NCI-H510A treated with DMSO at 0.1 percent for 48 hours (cell line): ENCODE measurements at regions not wholly inside any gene's neighbourhood (a gene's known extent, or its start where the extent isn't known, plus 50 kb on each side); places are given as distances from the start of the nearest gene placed in this dataset.
A peak's percentile ranks its signal among the peaks of the same experiment; 100 is the strongest.

ENCODE experiments used
- DNase-seq: peaks from one replicate; lab custom pipeline; 2025; lab: John Stamatoyannopoulos, UW

- no peak for DNase-seq
These were observed 348.3 kb upstream of the SOX11 start for GRCh38 chr2:5343785-5344335.

- DNase-seq = no peak
These were observed 339.9 kb upstream of the SOX11 start for GRCh38 chr2:5352286-5352685.

DNA sequence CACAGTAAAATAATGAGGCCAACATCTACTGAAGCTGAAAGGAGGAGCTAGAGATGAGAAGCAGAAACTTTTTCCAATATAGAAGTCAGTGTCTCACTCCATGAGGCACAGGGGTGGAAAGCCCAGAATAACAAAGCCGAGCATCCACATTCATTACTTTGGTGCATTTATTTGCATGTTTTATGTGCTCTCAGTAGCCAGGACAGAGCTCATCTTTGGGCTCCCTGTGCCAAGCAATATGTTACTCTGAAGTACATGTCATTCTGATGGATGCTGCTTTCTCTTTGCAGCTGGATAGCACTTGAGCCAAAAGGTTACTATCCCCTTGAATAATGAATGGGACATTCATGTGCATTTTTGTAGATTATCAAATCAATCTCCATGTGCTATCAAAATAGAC, 338.6 kb upstream of the SOX11 start:
- no peak for DNase-seq

DNA sequence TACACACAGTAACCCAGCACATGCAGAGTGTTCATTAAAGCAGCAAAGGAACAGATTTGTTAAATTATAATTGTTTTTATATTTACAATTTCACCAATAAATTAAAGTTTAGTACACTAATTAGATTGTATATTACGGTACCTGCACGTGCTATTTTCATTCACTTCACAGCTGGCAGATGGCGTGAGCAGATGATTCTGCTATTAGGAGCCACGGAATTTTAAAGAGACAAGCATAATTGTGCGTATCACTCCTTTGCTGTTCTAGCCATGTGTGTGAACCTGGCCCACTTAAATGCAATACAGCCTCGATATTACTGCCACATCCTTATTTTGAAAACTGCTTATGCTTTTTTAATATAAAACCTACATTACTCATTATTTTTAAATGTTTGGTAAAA, 332.8 kb upstream of the SOX11 start:
- DNase-seq = no peak

DNA sequence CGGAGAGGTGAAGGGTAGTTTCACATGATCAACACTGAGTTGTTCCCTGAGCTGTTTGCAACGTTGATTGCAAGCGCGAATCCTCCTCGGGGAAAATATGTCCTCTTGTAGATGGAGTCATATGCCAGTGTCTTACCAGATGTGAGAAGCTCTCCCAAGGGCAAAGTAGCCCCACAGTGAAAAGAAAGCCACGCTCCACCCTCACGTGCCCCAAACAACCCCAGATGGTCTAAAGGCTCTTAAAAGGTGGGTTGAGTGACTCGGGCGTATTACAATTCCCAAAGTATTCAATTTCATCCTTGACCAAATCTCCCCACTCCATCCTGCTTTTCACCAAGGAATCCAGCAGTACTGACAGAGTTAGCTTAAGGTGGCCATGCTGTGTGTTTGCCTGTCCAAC, 332.1 kb upstream of the SOX11 start:
- DNase-seq = no peak

GRCh38 chr2:5364361-5364760, 327.8 kb upstream of the SOX11 start:
- no peak for DNase-seq

DNA sequence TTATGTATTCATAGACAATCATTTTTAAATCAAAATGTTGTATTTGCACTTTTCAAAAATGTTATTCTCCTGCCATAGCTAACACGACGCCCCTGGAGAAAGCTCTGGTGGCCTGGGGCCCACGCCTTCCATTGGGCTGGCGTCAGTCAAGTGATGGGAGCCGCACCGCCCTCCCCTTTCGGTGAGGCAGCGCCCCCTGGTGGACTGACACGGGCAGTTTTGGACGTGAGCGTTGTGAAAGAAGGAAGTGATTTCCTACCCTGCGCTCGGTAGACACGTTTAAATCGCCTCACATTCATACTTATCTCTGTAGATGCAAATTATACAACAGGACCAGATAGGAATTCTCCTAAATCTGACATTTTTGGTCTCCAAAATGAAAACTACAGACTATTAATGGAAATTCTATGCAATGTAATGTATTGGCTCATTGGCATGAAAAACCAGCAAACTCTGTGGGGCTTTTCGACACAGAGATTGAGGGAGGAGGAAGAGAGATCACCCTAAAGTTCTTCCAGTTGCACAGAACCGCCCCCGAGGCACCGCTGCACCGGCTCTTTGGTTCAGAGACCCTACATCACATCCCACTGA, 326.2 kb upstream of the SOX11 start:
- DNase-seq = peak; percentile 75

- DNase-seq = no peak
These were observed 324.9 kb upstream of the SOX11 start for GRCh38 chr2:5367321-5367720.

- DNase-seq = no peak
These were observed 323.9 kb upstream of the SOX11 start for GRCh38 chr2:5368263-5368662.

- no peak for DNase-seq
These were observed 322.7 kb upstream of the SOX11 start for GRCh38 chr2:5369510-5369909.

- no peak for DNase-seq
These were observed 322.0 kb upstream of the SOX11 start for GRCh38 chr2:5370158-5370557.

DNA sequence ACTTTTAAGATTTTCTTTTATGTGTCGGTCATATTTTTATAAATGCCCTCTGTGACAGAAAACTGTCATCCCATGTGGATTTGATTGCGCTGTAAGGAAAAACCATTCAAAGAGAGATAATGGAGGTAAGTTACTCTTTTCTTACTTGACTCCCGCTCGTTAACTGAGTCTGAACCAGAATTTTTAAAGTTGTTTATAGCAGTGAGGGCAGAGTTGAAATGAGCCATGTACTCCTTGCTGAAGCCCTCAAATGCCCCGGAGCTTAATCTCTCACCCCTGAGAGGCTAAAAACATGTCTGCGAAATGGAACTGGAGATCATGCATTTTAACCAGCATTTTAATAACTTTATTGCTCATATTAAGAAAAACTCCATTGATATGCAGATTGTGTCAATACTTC, 320.0 kb upstream of the SOX11 start:
- DNase-seq = no peak

GRCh38 chr2:5373200-5373599, 319.0 kb upstream of the SOX11 start:
- DNase-seq = peak; percentile 59

DNA sequence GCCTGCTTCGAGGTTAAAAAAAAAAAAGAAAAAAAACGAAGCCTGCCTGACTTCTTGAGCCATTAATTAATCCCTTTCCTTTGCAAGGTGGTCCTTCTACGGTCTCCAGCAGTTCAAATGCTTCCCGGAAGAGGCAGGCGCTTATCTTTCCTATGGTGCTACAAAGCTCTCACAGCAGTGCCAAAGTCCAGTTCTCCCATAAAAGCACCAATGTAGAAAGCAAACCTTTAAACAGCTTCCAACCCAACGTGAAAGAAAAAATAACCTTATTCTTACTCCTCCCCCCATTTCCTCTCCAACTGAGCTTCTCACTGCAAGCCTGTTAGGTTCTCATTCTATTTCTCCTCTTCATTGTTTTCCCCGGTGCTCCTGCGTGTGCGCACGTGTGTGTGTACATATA, 317.4 kb upstream of the SOX11 start:
- no peak for DNase-seq

GRCh38 chr2:5377323-5377722, 314.9 kb upstream of the SOX11 start:
- no peak for DNase-seq

- DNase-seq = no peak
These were observed 312.4 kb upstream of the SOX11 start for GRCh38 chr2:5379811-5380210.

DNA sequence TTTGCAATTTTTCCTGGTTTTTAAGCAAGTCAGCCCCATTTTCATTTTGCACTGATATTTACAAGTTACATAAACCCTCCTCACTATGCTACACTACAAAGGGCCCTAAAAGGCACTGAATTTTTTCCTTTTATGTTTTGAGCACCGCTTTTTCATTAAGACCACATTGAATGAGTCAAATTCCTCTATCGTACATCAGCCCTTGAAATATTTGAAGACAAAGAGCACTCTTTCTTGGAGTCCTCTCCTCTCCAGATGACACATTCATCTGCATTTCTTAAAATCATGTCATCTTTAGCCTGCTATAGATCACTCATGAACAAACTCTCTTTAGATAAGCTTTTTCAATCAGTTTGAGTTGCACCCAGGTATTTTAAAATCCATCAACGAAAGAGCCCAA, 306.6 kb upstream of the SOX11 start:
- DNase-seq = no peak

- peak; percentile 53 for DNase-seq
These were observed 304.8 kb upstream of the SOX11 start for GRCh38 chr2:5387406-5387805.

DNA sequence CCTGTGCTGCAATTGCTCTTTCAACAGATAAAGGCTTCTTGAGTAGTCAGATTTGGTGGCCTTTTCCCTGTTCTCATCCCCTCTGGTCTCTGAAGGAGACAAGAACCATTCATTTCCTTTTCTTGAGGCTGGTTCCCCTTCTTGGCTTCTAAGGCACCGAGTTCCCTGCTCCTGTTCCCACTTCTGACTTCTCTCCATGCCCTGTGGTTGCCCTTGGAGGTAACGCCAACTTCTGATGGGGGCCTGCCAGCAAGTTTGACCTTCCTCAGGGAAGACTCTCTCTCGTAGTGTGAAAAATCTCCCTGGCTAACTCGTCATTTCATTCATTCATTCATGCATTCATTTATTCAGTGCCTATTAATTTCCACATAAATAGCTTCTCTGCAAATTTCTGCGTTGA, 302.4 kb upstream of the SOX11 start:
- DNase-seq = no peak

- peak; percentile 78 for DNase-seq
These were observed 300.8 kb upstream of the SOX11 start for GRCh38 chr2:5391362-5391761.

GRCh38 chr2:5392658-5393057, 299.5 kb upstream of the SOX11 start:
- no peak for DNase-seq

GRCh38 chr2:5393474-5393873, 298.7 kb upstream of the SOX11 start:
- DNase-seq = no peak

GRCh38 chr2:5394223-5394622, 298.0 kb upstream of the SOX11 start:
- DNase-seq = peak; percentile 17

DNA sequence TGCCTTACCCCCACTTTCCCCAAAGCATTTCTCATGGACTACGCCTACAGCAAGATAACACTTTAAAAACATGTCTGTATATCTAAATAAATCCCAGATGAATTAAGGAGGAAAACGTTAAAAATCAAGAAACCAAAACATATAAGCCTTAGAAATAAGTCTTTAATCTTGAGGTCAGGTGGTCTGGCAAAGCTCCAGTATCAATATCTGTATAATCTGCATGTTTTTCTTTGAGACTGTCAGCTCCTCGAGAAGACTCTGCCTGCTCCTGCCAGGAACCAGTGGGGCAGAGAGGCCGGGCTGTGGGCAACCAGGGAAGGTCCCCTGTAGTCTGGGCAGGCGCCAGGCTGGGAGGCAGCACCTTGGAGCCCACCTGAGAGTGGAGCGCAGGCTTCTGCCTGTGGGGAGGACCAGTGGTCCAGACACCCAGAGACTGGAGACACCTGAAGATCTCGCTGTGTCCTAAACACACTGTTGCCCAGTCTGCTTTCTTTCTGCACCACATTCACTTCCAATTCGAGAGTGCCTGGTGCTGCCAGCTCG, 291.0 kb upstream of the SOX11 start:
- DNase-seq = no peak
